ENCODE measurements at regions not wholly inside any gene's neighbourhood (a gene's known extent, or its start where the extent isn't known, plus 50 kb on each side); places are given as distances from the start of the nearest gene placed in this dataset.

DNA sequence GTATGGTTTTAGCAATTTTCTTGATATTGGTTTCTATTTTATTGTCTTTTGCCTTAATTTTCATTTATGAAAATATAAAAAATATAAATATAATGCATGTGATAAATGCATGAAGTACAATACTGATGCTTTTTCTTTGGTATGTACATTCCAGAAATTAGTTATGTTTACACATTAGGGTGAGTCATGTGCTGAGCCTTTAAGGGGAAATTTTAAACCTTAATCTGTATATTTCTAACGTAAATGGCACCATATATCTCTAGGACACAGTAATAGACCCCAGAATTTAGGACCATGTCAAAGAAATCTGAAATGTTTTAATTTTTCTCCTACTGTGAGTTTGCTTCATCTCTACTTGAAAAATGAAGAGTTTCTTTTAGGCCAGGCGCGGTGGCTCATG is 117.8 kb upstream of the SPRY1 start:
- TF ChIP-seq CTCF (IDR thresholded peaks at IDR 0.05) (no peak), POLR2A (IDR thresholded peaks at IDR 0.05) (no peak)
